ENCODE measurements at regions not wholly inside any gene's neighbourhood (a gene's known extent, or its start where the extent isn't known, plus 50 kb on each side); places are given as distances from the start of the nearest gene placed in this dataset.

GRCh38 chr10:52965509-52965908 lies 192.9 kb upstream of the MBL2 start:
- no peaks in the 10 kb centered on the region for H4K20me1 ChIP-seq (ENCODE audit: insufficient read depth)
- H3K4me3 ChIP-seq (ENCODE audit: low read length) = no peak overlapping the region
- TF ChIP-seq REST (IDR thresholded peaks at IDR 0.05; ENCODE audit: borderline replicate concordance) (no peak), POLR2AphosphoS5 (IDR thresholded peaks at IDR 0.05) (no peak), RAD21 (conservative IDR thresholded peaks at IDR 0.05) (no peak), EZH2 (IDR thresholded peaks at IDR 0.05; ENCODE audit: borderline replicate concordance, insufficient read depth, low read length, poor library complexity, severe bottlenecking) (no peak), SMC3 (conservative IDR thresholded peaks at IDR 0.05; ENCODE audit: poor library complexity) (no peak), TAF1 (IDR thresholded peaks at IDR 0.05; ENCODE audit: low read depth) (no peak), CTCF (IDR thresholded peaks at IDR 0.05; ENCODE audit: poor library complexity, severe bottlenecking) (no peak), EP300 (conservative IDR thresholded peaks at IDR 0.05; ENCODE audit: poor library complexity, severe bottlenecking) (no peak), MXI1 (conservative IDR thresholded peaks at IDR 0.05; ENCODE audit: poor library complexity, severe bottlenecking) (no peak)
- peaks cover 37% of the 10 kb centered on the region for H3K27me3 ChIP-seq (ENCODE audit: insufficient read depth, low read depth, low read length)
- no peaks in the 10 kb centered on the region for H3K79me2 ChIP-seq (replicated peaks; ENCODE audit: insufficient read depth, low read length)
- no peaks in the 10 kb centered on the region for H3K36me3 ChIP-seq (ENCODE audit: insufficient read depth, low read length)
- H3K9ac ChIP-seq (ENCODE audit: low read length) = no peak overlapping the region
- no peak overlapping the region for H3K4me2 ChIP-seq (ENCODE audit: low read length)
- no peak overlapping the region for H2AFZ ChIP-seq (ENCODE audit: low read depth, low read length)
- no peaks in the 10 kb centered on the region for H3K9me2 ChIP-seq (ENCODE audit: insufficient read depth, low read length)
- H3K27ac ChIP-seq (ENCODE audit: low read length) = no peak overlapping the region
- no peaks in the 10 kb centered on the region for H3F3A ChIP-seq (ENCODE audit: insufficient read depth, low read length, poor library complexity, severe bottlenecking)
- H3K9me3 ChIP-seq (ENCODE audit: low read length) = no peaks in the 10 kb centered on the region

GRCh38 chr10:52961323-52961722 lies 188.7 kb upstream of the MBL2 start:
- no peak overlapping the region for H3K4me2 ChIP-seq (ENCODE audit: low read length)
- H3K9me3 ChIP-seq (ENCODE audit: low read length) = no peaks in the 10 kb centered on the region

GRCh38 chr10:52959810-52960209 lies 187.2 kb upstream of the MBL2 start:
- no peaks in the 10 kb centered on the region for H3F3A ChIP-seq (ENCODE audit: insufficient read depth, low read length, poor library complexity, severe bottlenecking)
- H3K27me3 ChIP-seq (ENCODE audit: insufficient read depth, low read depth, low read length) = peaks cover 64% of the 10 kb centered on the region
- H3K4me3 ChIP-seq (ENCODE audit: low read length) = no peak overlapping the region
- no peak for TF ChIP-seq SMC3 (conservative IDR thresholded peaks at IDR 0.05; ENCODE audit: poor library complexity)
- H3K4me2 ChIP-seq (ENCODE audit: low read length) = no peak overlapping the region
- H2AFZ ChIP-seq (ENCODE audit: low read depth, low read length) = no peak overlapping the region
- no peaks in the 10 kb centered on the region for H3K9me2 ChIP-seq (ENCODE audit: insufficient read depth, low read length)
- no peak overlapping the region for H3K27ac ChIP-seq (ENCODE audit: low read length)
- no peak overlapping the region for H3K9ac ChIP-seq (ENCODE audit: low read length)
- H3K9me3 ChIP-seq (ENCODE audit: low read length) = no peaks in the 10 kb centered on the region
- no peaks in the 10 kb centered on the region for H3K79me2 ChIP-seq (replicated peaks; ENCODE audit: insufficient read depth, low read length)
- H4K20me1 ChIP-seq (ENCODE audit: insufficient read depth) = no peaks in the 10 kb centered on the region
- H3K36me3 ChIP-seq (ENCODE audit: insufficient read depth, low read length) = no peaks in the 10 kb centered on the region

More at GRCh38 chr10:52961323-52961722, 188.7 kb upstream of the MBL2 start:
- Histone ChIP-seq H3K27me3 (ENCODE audit: insufficient read depth, low read depth, low read length) (peaks cover 62% of the 10 kb centered on the region), H2AFZ (ENCODE audit: low read depth, low read length) (no peak overlapping the region), H3K36me3 (ENCODE audit: insufficient read depth, low read length) (no peaks in the 10 kb centered on the region), H3K9me2 (ENCODE audit: insufficient read depth, low read length) (no peaks in the 10 kb centered on the region), H3K27ac (ENCODE audit: low read length) (no peak overlapping the region), H3F3A (ENCODE audit: insufficient read depth, low read length, poor library complexity, severe bottlenecking) (no peaks in the 10 kb centered on the region), H3K9ac (ENCODE audit: low read length) (no peak overlapping the region), H4K20me1 (ENCODE audit: insufficient read depth) (no peaks in the 10 kb centered on the region), H3K79me2 (replicated peaks; ENCODE audit: insufficient read depth, low read length) (no peaks in the 10 kb centered on the region), H3K4me3 (ENCODE audit: low read length) (no peak overlapping the region)
- no peak for TF ChIP-seq TAF1 (IDR thresholded peaks at IDR 0.05; ENCODE audit: low read depth)
- TF ChIP-seq EP300 (conservative IDR thresholded peaks at IDR 0.05; ENCODE audit: poor library complexity, severe bottlenecking) = no peak
- TF ChIP-seq SMC3 (conservative IDR thresholded peaks at IDR 0.05; ENCODE audit: poor library complexity) = no peak
